ENCODE measurements at regions not wholly inside any gene's neighbourhood (a gene's known extent, or its start where the extent isn't known, plus 50 kb on each side); places are given as distances from the start of the nearest gene placed in this dataset.

- no peaks in the 10 kb centered on the region for H3K4me1 ChIP-seq (ENCODE audit: control insufficient read depth, insufficient read depth, low read length)
- DNase-seq: no peak
- no peak overlapping the region for H3K4me3 ChIP-seq (ENCODE audit: low read length)
- no peak overlapping the region for H3K27ac ChIP-seq (ENCODE audit: low read length)
- no peaks in the 10 kb centered on the region for H3K27me3 ChIP-seq (ENCODE audit: control insufficient read depth, insufficient read depth, low read length)
- H3K9me3 ChIP-seq (replicated peaks; ENCODE audit: control insufficient read depth, low read depth, low read length): no peaks in the 10 kb centered on the region
- no peaks in the 10 kb centered on the region for H3K36me3 ChIP-seq (ENCODE audit: control insufficient read depth, insufficient read depth, low read length)
Measured at GRCh38 chr12:16415155-16415554, 67.7 kb downstream of the MGST1 start.

GRCh38 chr12:16417058-16417457 lies 69.6 kb downstream of the MGST1 start:
- H3K27ac ChIP-seq (ENCODE audit: low read length): no peak overlapping the region
- no peak overlapping the region for H3K4me3 ChIP-seq (ENCODE audit: low read length)
- no peaks in the 10 kb centered on the region for H3K9me3 ChIP-seq (replicated peaks; ENCODE audit: control insufficient read depth, low read depth, low read length)
- H3K36me3 ChIP-seq (ENCODE audit: control insufficient read depth, insufficient read depth, low read length): no peaks in the 10 kb centered on the region
- H3K4me1 ChIP-seq (ENCODE audit: control insufficient read depth, insufficient read depth, low read length): no peaks in the 10 kb centered on the region
- DNase-seq: no peak
- H3K27me3 ChIP-seq (ENCODE audit: control insufficient read depth, insufficient read depth, low read length): no peaks in the 10 kb centered on the region

DNA sequence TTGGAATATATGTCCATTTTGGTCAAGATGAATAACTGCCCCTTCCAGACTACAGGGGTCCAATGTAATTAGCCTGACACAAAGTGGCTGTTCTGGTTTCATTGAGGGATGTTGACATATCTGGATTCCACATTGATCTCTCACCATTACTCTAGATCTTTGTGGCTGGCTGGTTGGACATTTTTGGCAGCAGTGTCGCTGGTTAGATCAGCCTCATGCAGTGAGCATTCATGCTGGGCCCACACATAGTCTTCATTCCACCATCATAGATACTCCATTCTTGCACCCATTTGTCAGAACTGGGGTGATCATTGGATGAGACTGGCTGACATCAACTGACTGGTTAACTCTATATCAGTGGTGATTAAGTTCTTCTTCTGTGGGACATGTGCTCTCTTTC lies 74.4 kb downstream of the MGST1 start:
- Histone ChIP-seq H3K4me3 (ENCODE audit: low read length) (no peak overlapping the region), H3K4me1 (ENCODE audit: control insufficient read depth, insufficient read depth, low read length) (no peaks in the 10 kb centered on the region), H3K36me3 (ENCODE audit: control insufficient read depth, insufficient read depth, low read length) (no peaks in the 10 kb centered on the region), H3K27me3 (ENCODE audit: control insufficient read depth, insufficient read depth, low read length) (no peaks in the 10 kb centered on the region), H3K9me3 (replicated peaks; ENCODE audit: control insufficient read depth, low read depth, low read length) (no peaks in the 10 kb centered on the region), H3K27ac (ENCODE audit: low read length) (no peak overlapping the region)
- WGBS (ENCODE audit: insufficient coverage): no CpG with 5 or more reads among the region's 1 CpG
- DNase-seq: no peak

GRCh38 chr12:16424531-16424930 lies 77.1 kb downstream of the MGST1 start:
- Histone ChIP-seq H3K27me3 (ENCODE audit: control insufficient read depth, insufficient read depth, low read length) (no peaks in the 10 kb centered on the region), H3K9me3 (replicated peaks; ENCODE audit: control insufficient read depth, low read depth, low read length) (no peaks in the 10 kb centered on the region), H3K36me3 (ENCODE audit: control insufficient read depth, insufficient read depth, low read length) (no peaks in the 10 kb centered on the region), H3K27ac (ENCODE audit: low read length) (no peak overlapping the region), H3K4me1 (ENCODE audit: control insufficient read depth, insufficient read depth, low read length) (no peaks in the 10 kb centered on the region), H3K4me3 (ENCODE audit: low read length) (no peak overlapping the region)
- 55% methylated on average over 1 of the region's 2 CpGs for WGBS (ENCODE audit: insufficient coverage)
- DNase-seq: no peak

- Histone ChIP-seq H3K27ac (ENCODE audit: low read length) (no peak overlapping the region), H3K9me3 (replicated peaks; ENCODE audit: control insufficient read depth, low read depth, low read length) (no peaks in the 10 kb centered on the region), H3K27me3 (ENCODE audit: control insufficient read depth, insufficient read depth, low read length) (no peaks in the 10 kb centered on the region), H3K4me1 (ENCODE audit: control insufficient read depth, insufficient read depth, low read length) (no peaks in the 10 kb centered on the region), H3K36me3 (ENCODE audit: control insufficient read depth, insufficient read depth, low read length) (no peaks in the 10 kb centered on the region), H3K4me3 (ENCODE audit: low read length) (no peak overlapping the region)
- no peak for DNase-seq
- no CpG with 5 or more reads among the region's 3 CpGs for WGBS (ENCODE audit: insufficient coverage)
Measured at GRCh38 chr12:16435875-16436554, 88.6 kb downstream of the MGST1 start.

DNA sequence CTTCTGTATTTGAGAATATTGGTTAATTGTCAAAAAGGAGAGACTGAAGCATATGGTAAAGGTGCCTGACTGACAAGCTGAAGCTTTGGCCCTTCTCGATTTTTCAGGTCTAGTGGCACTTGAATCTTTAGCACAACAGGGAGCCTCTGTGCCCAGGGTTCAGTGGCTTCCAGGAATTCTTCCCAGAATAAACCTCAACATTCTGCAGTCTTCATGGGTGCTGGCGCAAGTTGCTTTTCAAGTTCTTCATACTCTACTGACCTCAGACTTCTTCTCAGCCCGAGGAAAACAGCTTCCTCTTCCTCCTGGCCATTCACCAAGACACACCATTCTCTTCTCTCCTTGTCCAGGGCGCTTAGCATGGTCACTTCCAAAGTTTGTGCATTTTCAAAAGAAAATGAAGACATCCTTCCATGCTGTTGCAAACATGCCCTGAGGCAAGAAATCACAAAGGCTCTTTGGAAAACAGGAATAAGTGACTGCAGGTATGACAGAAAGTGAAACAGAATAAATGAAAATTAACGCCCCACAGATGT lies 89.9 kb downstream of the MGST1 start:
- no peaks in the 10 kb centered on the region for H3K4me1 ChIP-seq (ENCODE audit: control insufficient read depth, insufficient read depth, low read length)
- 75% methylated on average over 4 of the region's 5 CpGs for WGBS (ENCODE audit: insufficient coverage)
- DNase-seq: no peak

GRCh38 chr12:16437926-16438325 lies 90.5 kb downstream of the MGST1 start:
- Histone ChIP-seq H3K27me3 (ENCODE audit: control insufficient read depth, insufficient read depth, low read length) (no peaks in the 10 kb centered on the region), H3K4me1 (ENCODE audit: control insufficient read depth, insufficient read depth, low read length) (no peaks in the 10 kb centered on the region), H3K9me3 (replicated peaks; ENCODE audit: control insufficient read depth, low read depth, low read length) (no peaks in the 10 kb centered on the region), H3K36me3 (ENCODE audit: control insufficient read depth, insufficient read depth, low read length) (no peaks in the 10 kb centered on the region), H3K27ac (ENCODE audit: low read length) (no peak overlapping the region), H3K4me3 (ENCODE audit: low read length) (no peak overlapping the region)
- WGBS (ENCODE audit: insufficient coverage): 67% methylated on average over 2 of the region's 2 CpGs
- no peak for DNase-seq

More for the DNA sequence above, 89.9 kb downstream of the MGST1 start:
- H3K36me3 ChIP-seq (ENCODE audit: control insufficient read depth, insufficient read depth, low read length): no peaks in the 10 kb centered on the region
- no peak overlapping the region for H3K27ac ChIP-seq (ENCODE audit: low read length)
- H3K27me3 ChIP-seq (ENCODE audit: control insufficient read depth, insufficient read depth, low read length): no peaks in the 10 kb centered on the region
- no peak overlapping the region for H3K4me3 ChIP-seq (ENCODE audit: low read length)
- H3K9me3 ChIP-seq (replicated peaks; ENCODE audit: control insufficient read depth, low read depth, low read length): no peaks in the 10 kb centered on the region

GRCh38 chr12:16449459-16449858 lies 102.0 kb downstream of the MGST1 start:
- H3K27ac ChIP-seq (ENCODE audit: low read length): no peak overlapping the region
- no peaks in the 10 kb centered on the region for H3K4me1 ChIP-seq (ENCODE audit: control insufficient read depth, insufficient read depth, low read length)
- no peaks in the 10 kb centered on the region for H3K27me3 ChIP-seq (ENCODE audit: control insufficient read depth, insufficient read depth, low read length)
- no peaks in the 10 kb centered on the region for H3K36me3 ChIP-seq (ENCODE audit: control insufficient read depth, insufficient read depth, low read length)
- no peak for DNase-seq
- no peaks in the 10 kb centered on the region for H3K9me3 ChIP-seq (replicated peaks; ENCODE audit: control insufficient read depth, low read depth, low read length)
- no CpG with 5 or more reads among the region's 2 CpGs for WGBS (ENCODE audit: insufficient coverage)
- no peak overlapping the region for H3K4me3 ChIP-seq (ENCODE audit: low read length)

GRCh38 chr12:16453319-16453718 lies 105.9 kb downstream of the MGST1 start:
- Histone ChIP-seq H3K4me3 (ENCODE audit: low read length) (no peak overlapping the region), H3K36me3 (ENCODE audit: control insufficient read depth, insufficient read depth, low read length) (no peaks in the 10 kb centered on the region), H3K27me3 (ENCODE audit: control insufficient read depth, insufficient read depth, low read length) (no peaks in the 10 kb centered on the region), H3K9me3 (replicated peaks; ENCODE audit: control insufficient read depth, low read depth, low read length) (no peaks in the 10 kb centered on the region), H3K27ac (ENCODE audit: low read length) (no peak overlapping the region), H3K4me1 (ENCODE audit: control insufficient read depth, insufficient read depth, low read length) (no peaks in the 10 kb centered on the region)
- WGBS (ENCODE audit: insufficient coverage): no CpG with 5 or more reads among the region's 3 CpGs
- DNase-seq: no peak

DNA sequence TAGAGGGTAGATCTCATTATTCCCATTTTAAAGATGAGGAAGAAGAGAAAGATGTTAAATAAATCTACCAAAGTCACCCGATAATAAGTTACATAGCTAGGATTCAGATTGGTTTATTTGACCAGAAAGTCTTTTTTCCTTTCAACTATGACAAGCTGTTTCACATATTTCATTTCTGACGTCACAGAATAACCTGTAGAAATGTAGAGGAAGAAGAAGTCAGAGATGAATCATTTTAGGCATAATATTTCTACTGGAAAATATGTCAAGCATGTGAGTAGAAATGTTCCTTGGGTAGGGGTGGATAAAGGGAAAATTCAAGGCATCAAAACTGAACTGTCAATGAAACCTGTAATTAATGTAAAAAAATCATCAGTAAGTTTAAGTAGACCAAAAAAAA lies 107.0 kb downstream of the MGST1 start:
- no peaks in the 10 kb centered on the region for H3K4me1 ChIP-seq (ENCODE audit: control insufficient read depth, insufficient read depth, low read length)
- H3K27me3 ChIP-seq (ENCODE audit: control insufficient read depth, insufficient read depth, low read length): no peaks in the 10 kb centered on the region
- H3K4me3 ChIP-seq (ENCODE audit: low read length): no peak overlapping the region
- DNase-seq: no peak
- no CpG with 5 or more reads among the region's 2 CpGs for WGBS (ENCODE audit: insufficient coverage)
- H3K36me3 ChIP-seq (ENCODE audit: control insufficient read depth, insufficient read depth, low read length): no peaks in the 10 kb centered on the region
- no peak overlapping the region for H3K27ac ChIP-seq (ENCODE audit: low read length)
- no peaks in the 10 kb centered on the region for H3K9me3 ChIP-seq (replicated peaks; ENCODE audit: control insufficient read depth, low read depth, low read length)

DNA sequence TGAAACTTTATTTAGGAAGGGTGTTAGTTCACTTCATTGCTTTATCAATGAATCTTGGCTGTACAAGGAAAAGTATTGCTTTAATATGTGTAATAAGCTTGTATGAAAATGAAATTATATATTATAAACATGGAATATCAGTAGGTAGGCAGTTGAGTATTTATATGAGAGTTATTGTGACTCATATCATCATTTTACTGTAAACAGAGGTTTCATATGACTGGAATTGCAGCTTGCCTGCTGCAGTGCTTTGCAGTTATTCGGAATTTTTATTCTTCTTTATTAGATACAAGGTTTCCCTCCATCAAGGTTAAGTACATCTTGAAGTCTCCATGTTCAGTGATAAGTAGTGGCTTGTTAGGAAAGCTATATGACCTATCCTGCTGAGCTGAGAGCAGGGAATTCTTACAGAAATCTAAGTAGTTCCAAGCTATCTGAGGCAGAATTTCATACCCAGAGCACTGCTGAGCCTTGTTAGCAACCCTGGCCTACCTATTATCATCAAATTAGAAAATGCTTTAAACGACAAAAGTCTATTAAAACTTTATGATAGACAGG lies 111.2 kb downstream of the MGST1 start:
- Histone ChIP-seq H3K4me1 (ENCODE audit: control insufficient read depth, insufficient read depth, low read length) (no peaks in the 10 kb centered on the region), H3K36me3 (ENCODE audit: control insufficient read depth, insufficient read depth, low read length) (no peaks in the 10 kb centered on the region), H3K27ac (ENCODE audit: low read length) (no peak overlapping the region), H3K27me3 (ENCODE audit: control insufficient read depth, insufficient read depth, low read length) (no peaks in the 10 kb centered on the region), H3K9me3 (replicated peaks; ENCODE audit: control insufficient read depth, low read depth, low read length) (no peaks in the 10 kb centered on the region), H3K4me3 (ENCODE audit: low read length) (no peak overlapping the region)
- WGBS (ENCODE audit: insufficient coverage): no CpG with 5 or more reads among the region's 2 CpGs
- no peak for DNase-seq
